Activated T-cell treated with anti-CD3 and anti-CD28 coated beads for 1 hour (primary cell): ENCODE measurements at regions not wholly inside any gene's neighbourhood (a gene's known extent, or its start where the extent isn't known, plus 50 kb on each side); places are given as distances from the start of the nearest gene placed in this dataset.

ENCODE experiments used
- DNase-seq: peaks from one replicate; pipeline ENCODE4 v3.0.0-alpha.2; 2020; ENCODE audit warnings: low read depth

GRCh38 chr14:101004176-101004575 lies 100.7 kb upstream of the RTL1 start:
- no peak for DNase-seq

GRCh38 chr14:101004954-101005353 lies 101.4 kb upstream of the RTL1 start:
- no peak for DNase-seq

GRCh38 chr14:101005447-101005846 lies 101.9 kb upstream of the RTL1 start:
- DNase-seq, result no peak

DNA sequence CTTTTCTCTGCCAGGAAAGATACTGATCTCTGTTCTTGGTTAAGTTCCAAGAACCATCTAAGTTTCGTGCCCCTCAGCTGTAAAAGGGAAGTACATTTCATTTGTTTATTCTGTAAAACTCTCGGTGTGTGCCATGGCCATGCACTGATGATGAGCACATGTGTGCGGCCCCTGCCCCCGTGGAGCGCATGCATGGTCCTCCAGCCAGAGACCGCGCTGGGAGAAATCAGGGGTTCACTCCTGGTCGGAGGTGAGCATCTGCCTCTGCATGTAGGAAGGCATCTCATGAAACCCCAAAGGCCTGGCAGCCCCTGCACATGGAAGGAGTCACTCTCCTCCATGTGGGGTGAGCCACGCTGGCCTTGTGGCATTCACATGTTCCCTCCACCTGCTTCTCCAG lies 102.5 kb upstream of the RTL1 start:
- no peak for DNase-seq

- no peak for DNase-seq
These were observed 103.6 kb upstream of the RTL1 start for GRCh38 chr14:101007004-101007614.

DNA sequence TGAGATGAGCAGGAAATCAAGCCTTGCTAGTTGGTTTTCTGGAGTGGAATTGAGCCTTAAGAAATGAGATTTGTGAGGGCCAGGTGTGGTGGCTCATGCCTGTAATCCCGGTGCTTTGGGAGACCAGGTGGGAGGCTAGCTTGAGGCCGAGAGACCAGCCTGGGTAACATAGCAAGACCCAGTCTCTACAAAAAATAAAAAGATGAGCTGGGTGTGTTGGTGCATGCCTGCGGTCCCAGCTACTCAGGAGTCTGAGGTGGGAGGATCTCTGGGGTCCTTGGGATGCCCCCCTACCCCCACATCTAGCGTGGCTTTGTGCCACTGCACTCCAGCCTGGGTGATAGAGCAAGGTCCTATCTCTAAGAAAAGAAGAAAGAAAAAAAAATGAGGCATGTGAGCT lies 104.2 kb upstream of the RTL1 start:
- no peak for DNase-seq

DNA sequence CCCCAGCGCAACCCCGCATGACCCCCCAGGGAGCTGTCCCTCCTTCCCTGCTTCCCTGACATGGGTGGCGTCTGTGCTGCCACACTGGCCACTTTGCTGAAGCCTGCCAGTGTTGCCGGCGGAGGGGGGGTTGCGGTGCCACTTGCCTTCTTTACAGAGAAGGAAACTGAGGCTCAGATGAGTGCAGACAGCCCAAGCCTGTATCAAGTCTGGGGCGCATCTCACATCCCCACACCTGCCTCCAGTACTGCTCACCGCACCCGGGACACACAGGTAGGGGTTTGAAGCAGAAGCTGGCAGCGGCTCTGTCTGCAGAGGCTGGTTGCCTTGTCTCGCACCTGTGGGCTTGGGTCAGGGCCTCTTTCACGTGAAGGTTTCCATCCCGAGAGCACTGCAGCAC lies 104.7 kb upstream of the RTL1 start:
- no peak for DNase-seq

- no peak for DNase-seq
These were observed 105.3 kb upstream of the RTL1 start for GRCh38 chr14:101008631-101009336.

DNA sequence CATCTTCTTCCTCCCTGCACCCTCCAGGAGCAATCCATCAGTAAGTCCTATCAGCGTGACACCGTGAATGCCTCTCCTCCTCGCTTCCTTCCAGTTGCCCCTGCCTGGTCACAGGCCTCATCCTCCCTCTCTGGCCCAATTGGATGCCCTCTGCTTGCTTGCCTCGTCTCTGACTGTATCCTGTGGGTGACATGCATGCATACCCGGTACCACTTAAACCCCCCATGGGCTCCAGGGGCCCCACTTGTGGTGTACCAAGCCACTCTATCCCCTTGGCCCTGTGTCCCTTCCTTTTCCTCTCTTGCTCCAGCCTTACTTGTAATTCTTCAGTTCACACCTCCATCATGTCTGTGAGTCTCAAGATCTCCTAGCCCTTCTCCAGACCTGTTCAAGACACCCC lies 106.0 kb upstream of the RTL1 start:
- no peak for DNase-seq

- DNase-seq, result no peak
These were observed 106.8 kb upstream of the RTL1 start for GRCh38 chr14:101010293-101010692.

- DNase-seq, result no peak
These were observed 107.3 kb upstream of the RTL1 start for GRCh38 chr14:101010835-101011234.

GRCh38 chr14:101017209-101017608 lies 113.7 kb upstream of the RTL1 start:
- DNase-seq, result no peak

DNA sequence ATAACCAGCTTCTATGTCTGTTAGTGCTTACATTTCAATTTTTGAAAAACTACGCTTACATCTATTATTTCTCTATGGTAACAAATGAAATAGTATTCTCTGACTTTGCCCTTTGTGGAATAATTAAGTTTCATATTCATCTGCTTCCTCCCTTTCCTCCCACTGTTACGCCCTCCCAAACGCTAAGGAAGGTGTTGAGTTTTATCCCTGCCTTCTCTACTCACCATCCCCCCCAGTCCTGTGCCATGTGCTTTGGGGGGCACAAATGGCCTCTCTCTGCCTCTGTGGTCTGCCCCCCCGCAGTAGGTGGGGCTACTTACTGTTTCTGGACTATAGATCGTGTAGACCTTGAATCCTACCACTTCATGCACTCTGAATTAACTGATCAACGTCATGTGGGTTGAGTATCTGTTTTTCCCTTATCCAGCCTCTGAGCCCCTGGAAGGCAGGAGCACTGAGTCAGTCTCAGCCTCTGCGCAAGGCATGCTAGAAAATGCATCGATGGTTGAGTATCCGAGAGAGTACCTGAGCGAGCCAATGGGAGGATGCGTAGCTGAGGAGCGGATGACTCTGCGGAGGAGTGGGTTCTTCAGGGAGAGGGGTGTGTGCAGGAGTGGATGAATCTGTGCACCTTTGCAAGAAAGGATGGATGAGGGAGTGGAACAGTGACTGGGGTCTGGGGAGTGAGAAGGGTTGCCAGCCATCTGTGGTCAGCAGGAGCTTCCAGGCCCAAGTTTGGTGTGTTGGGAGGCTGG lies 114.5 kb upstream of the RTL1 start:
- DNase-seq, result no peak

- DNase-seq, result no peak
These were observed 115.2 kb upstream of the RTL1 start for GRCh38 chr14:101018561-101019290.

GRCh38 chr14:101019541-101019940 lies 116.0 kb upstream of the RTL1 start:
- no peak for DNase-seq

GRCh38 chr14:101019990-101020710 lies 116.6 kb upstream of the RTL1 start:
- DNase-seq, result no peak

GRCh38 chr14:101020834-101021370 lies 117.4 kb upstream of the RTL1 start:
- no peak for DNase-seq

DNA sequence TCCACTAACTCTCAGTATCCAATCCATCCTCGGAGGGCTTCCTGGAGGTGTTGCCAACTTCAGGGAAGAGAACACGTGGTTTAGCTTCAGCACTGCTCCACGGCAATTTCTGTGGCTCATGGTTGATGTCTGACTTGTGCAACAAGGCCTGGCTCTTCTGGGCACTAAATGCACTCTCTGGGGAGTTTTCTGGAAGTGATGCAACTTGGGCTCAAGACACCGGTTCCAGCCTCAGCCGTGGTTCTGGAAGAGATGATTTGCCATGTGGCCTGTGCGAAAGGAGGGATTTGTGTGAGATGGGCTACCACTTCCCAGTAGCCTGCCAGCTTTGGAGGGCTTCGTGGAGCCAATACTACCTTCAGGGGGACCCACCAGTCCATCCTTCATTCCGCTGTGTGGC lies 118.6 kb upstream of the RTL1 start:
- DNase-seq, result no peak

DNA sequence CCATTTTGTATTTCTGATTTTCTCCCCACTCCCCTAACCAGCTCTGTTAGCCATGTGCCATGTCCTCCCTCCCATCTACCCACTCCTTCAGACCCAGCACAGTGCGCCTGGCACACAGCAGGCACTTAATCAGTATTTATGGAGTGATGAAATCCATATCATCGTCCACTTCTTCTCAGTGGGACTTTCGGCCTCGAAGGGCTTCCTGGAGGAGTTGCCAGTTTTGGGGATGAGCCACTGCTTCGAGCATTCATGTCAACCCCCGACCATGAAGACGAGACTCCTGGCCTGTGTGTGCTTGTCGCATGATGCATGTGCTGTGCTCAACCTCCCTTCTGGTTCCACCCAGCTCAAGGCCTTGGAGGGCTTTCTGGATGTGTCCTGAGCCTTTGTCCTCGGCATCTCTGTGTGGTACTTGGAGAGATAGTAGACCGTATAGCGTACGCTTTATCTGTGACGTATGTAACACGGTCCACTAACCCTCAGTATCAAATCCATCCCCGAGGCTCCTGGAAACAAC lies 119.5 kb upstream of the RTL1 start:
- no peak for DNase-seq

GRCh38 chr14:101024686-101025085 lies 121.2 kb upstream of the RTL1 start:
- DNase-seq, result no peak

GRCh38 chr14:101025131-101025530 lies 121.6 kb upstream of the RTL1 start:
- DNase-seq, result no peak
